ENCODE measurements at regions not wholly inside any gene's neighbourhood (a gene's known extent, or its start where the extent isn't known, plus 50 kb on each side); places are given as distances from the start of the nearest gene placed in this dataset.
A peak's percentile ranks its signal among the peaks of the same experiment; 100 is the strongest.

DNA sequence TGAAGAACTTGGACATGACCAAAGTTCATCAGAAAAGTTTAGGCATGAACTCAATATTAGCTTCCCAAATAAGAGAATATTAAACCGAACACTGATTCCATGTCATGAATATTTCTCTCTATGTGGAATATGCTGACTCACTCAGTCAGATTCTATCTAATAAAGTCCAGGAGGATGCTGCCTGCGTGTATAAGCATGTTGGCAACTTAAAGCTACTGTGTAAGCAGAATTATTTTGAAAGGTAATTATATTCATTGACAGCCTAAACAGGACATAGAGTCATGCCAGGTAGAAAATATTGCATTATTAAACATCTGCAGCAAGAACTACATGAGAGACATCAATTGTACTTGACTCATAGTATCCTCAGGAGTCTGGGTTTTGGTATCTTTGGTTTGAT, 367.9 kb upstream of the SPOCK3 start:
- Histone ChIP-seq H3K27me3 (replicated peaks) (no peaks in the 10 kb centered on the region), H3K36me3 (replicated peaks) (no peaks in the 10 kb centered on the region), H3K4me3 (ENCODE audit: low read depth, low read length) (no peak overlapping the region), H3K27ac (no peak overlapping the region)
- no peak for DNase-seq
- TF ChIP-seq, protein P1, sequence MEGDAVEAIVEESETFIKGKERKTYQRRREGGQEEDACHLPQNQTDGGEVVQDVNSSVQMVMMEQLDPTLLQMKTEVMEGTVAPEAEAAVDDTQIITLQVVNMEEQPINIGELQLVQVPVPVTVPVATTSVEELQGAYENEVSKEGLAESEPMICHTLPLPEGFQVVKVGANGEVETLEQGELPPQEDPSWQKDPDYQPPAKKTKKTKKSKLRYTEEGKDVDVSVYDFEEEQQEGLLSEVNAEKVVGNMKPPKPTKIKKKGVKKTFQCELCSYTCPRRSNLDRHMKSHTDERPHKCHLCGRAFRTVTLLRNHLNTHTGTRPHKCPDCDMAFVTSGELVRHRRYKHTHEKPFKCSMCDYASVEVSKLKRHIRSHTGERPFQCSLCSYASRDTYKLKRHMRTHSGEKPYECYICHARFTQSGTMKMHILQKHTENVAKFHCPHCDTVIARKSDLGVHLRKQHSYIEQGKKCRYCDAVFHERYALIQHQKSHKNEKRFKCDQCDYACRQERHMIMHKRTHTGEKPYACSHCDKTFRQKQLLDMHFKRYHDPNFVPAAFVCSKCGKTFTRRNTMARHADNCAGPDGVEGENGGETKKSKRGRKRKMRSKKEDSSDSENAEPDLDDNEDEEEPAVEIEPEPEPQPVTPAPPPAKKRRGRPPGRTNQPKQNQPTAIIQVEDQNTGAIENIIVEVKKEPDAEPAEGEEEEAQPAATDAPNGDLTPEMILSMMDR (IDR thresholded peaks at IDR 0.05; ENCODE audit: low read depth, low read length, missing control alignments) = no peak
- in situ Hi-C loops (cut with HindIII; ENCODE audit: low pct_ligation_motif_present, low sequenced_read_pairs) = no loop called here

DNA sequence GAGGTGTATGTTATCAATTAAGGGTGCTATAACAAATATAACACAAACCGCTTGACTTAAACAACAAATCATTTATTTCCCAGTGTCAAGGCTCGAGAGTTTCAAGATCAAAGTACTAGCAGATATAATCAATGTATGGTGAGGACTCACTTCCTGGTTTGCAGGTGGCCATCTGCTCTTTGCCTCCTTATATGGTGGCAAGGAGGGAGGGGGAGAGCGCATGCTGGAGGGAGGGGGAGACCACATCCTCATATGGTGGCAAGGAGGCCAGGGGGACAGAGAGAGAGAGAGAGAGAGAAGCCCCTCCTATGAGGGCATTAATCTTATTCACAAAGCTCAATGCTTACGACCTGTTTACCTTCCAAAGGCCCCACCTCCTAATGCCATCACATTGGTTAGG, 372.3 kb upstream of the SPOCK3 start:
- in situ Hi-C loops (cut with HindIII; ENCODE audit: low pct_ligation_motif_present, low sequenced_read_pairs) = no loop called here
- Histone ChIP-seq H3K36me3 (replicated peaks) (no peaks in the 10 kb centered on the region), H3K27me3 (replicated peaks) (no peaks in the 10 kb centered on the region), H3K4me3 (ENCODE audit: low read depth, low read length) (no peak overlapping the region), H3K27ac (no peak overlapping the region)
- TF ChIP-seq, protein P1 (IDR thresholded peaks at IDR 0.05; ENCODE audit: low read depth, low read length, missing control alignments) = no peak
- DNase-seq = no peak

DNA sequence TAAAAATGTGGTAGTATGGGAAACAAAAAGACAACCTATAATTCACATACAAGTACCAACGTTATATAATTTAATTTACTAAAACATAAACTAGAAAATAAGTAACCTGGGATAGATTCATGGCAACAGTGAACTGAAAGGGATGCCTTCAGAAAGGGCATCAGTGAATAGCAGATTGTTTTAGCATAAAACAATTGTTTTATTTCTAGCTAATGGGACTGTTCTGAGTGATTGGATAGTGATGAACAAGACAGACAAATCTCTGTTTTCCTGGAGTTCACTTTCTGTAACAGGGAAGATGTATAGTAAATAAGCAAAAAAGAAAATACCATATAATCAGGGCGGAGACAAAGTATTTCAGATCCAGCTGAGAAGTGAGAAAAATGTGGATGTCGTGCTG, 379.1 kb upstream of the SPOCK3 start:
- no peaks in the 10 kb centered on the region for H3K36me3 ChIP-seq (replicated peaks)
- no peak overlapping the region for H3K27ac ChIP-seq
- in situ Hi-C loops (cut with HindIII; ENCODE audit: low pct_ligation_motif_present, low sequenced_read_pairs) = no loop called here
- no peak for DNase-seq
- H3K4me3 ChIP-seq (ENCODE audit: low read depth, low read length) = no peak overlapping the region
- H3K27me3 ChIP-seq (replicated peaks) = no peaks in the 10 kb centered on the region
- TF ChIP-seq, protein P1 (IDR thresholded peaks at IDR 0.05; ENCODE audit: low read depth, low read length, missing control alignments) = no peak

DNA sequence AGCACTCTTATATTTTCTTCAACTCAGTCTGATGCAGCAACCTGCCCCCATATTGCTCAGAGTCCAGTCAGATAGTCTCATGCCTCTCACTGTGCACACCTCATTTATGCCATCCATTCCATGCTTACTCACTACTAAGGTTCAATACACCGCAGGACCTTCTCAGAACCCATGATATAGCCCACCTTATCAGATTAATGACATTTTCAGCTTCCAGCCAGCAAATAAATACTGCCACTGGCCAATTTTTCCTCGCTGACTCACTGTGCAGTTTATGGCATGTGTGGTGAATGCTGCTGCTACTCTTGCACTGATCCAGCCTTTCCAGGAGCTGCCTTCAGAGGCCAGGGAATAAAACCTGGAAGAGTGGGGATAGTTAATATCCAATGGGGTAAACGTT, 380.6 kb upstream of the SPOCK3 start:
- no peak overlapping the region for H3K4me3 ChIP-seq (ENCODE audit: low read depth, low read length)
- no peaks in the 10 kb centered on the region for H3K27me3 ChIP-seq (replicated peaks)
- no peaks in the 10 kb centered on the region for H3K36me3 ChIP-seq (replicated peaks)
- TF ChIP-seq, protein P1 (IDR thresholded peaks at IDR 0.05; ENCODE audit: low read depth, low read length, missing control alignments) = no peak
- in situ Hi-C loops (cut with HindIII; ENCODE audit: low pct_ligation_motif_present, low sequenced_read_pairs) = no loop called here
- H3K27ac ChIP-seq = no peak overlapping the region
- peak; percentile 8 for DNase-seq

DNA sequence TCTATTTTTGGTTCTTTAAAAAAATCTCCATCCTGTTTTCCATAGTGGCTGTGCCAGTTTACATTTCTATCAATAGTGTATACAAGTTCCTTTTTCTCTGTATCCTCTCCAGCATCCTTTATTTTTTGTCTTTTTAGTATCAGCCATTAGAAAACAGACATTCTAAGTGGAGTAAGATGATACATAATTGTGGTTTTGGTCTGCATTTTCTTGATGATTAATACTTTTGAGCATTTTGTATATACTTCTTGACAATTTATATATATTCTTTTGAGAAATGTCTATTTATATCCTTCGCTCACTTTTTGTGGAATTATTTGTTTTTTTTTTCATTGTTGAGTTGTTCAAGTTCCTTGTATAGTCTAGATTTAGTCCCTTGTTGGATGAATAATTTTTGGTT, 382.2 kb upstream of the SPOCK3 start:
- H3K27me3 ChIP-seq (replicated peaks) = no peaks in the 10 kb centered on the region
- in situ Hi-C loops (cut with HindIII; ENCODE audit: low pct_ligation_motif_present, low sequenced_read_pairs) = no loop called here
- no peak for DNase-seq
- H3K36me3 ChIP-seq (replicated peaks) = no peaks in the 10 kb centered on the region
- TF ChIP-seq, protein P1 (IDR thresholded peaks at IDR 0.05; ENCODE audit: low read depth, low read length, missing control alignments) = no peak
- no peak overlapping the region for H3K4me3 ChIP-seq (ENCODE audit: low read depth, low read length)
- no peak overlapping the region for H3K27ac ChIP-seq

DNA sequence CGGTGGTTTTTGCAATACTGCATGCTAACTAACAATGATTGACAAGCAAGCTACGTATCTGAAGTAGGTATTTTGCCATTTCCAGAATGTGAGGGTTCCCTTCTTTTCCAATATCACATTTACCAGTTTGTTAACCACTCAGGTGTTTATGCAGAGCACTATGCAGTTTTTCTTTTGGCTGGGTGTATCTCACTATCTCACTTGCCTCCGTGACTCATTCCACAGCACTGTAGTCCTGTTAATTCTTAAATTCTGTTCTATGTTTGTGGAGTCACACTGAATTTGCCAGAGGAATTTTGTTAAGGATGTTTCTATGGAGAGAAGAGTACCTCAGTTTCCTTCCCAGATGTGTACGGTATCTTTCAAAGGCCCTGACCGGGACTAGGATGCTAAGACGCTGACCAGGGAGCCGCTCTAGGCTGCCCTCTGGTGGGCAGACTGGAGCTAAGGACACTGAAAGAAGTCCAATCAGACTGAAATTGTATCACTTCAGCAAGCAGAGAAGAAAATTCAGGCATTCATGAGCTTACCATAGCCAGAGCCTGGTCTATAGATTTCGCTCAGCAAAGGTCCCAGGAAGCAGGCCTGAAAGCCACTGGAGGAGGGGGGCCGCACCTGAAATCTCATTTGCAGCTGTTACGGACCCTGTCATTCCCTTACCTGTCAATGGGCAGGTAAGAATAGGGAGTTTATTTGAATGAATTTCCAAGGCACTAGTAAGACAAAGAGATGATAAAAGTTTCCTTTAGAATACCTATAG, 388.4 kb upstream of the SPOCK3 start:
- no peaks in the 10 kb centered on the region for H3K27me3 ChIP-seq (replicated peaks)
- no peak overlapping the region for H3K4me3 ChIP-seq (ENCODE audit: low read depth, low read length)
- in situ Hi-C loops (cut with HindIII; ENCODE audit: low pct_ligation_motif_present, low sequenced_read_pairs) = no loop called here
- no peaks in the 10 kb centered on the region for H3K36me3 ChIP-seq (replicated peaks)
- no peak overlapping the region for H3K27ac ChIP-seq
- TF ChIP-seq, protein P1 (IDR thresholded peaks at IDR 0.05; ENCODE audit: low read depth, low read length, missing control alignments) = peak; percentile 94
- DNase-seq = peak; percentile 46

Measured in brain microvascular endothelial cell (primary cell).